Natural killer cell (primary cell): ENCODE measurements at regions not wholly inside any gene's neighbourhood (a gene's known extent, or its start where the extent isn't known, plus 50 kb on each side); places are given as distances from the start of the nearest gene placed in this dataset.

ENCODE experiments used
- ATAC-seq, 3 donors: fragments of 150-1000 bp in 2 of 3; fragments of 200-7000 bp in 1 of 3; cut with Tn5 transposase; 1 replicate in 1 of 3; 2 replicates in 2 of 3; pipeline ENCODE4 v1.10.0; 2021; ENCODE audit warnings: mild to moderate bottlenecking in 2 of 3, moderate library complexity in 2 of 3
- DNase-seq, 2 donors: peaks; one replicate each; pipeline versions ENCODE4 v3.0.0 to v3.0.0-alpha.2; 2013 to 2021; ENCODE audit warnings: mixed read lengths in 1 of 2
- H3K27ac ChIP-seq: one replicate; pipeline ENCODE4 v1.5.1; 2013; ENCODE audit warnings: mild to moderate bottlenecking, low read length
- H3K27me3 ChIP-seq: one replicate; pipeline ENCODE4 v1.6.1; 2013; ENCODE audit warnings: low read length; ENCODE audit not compliant: control insufficient read depth, insufficient read depth
- H3K36me3 ChIP-seq: one replicate; pipeline ENCODE4 v1.6.1; 2013; ENCODE audit warnings: low read length; ENCODE audit not compliant: control insufficient read depth, insufficient read depth
- H3K4me1 ChIP-seq: one replicate; pipeline ENCODE4 v1.6.1; 2013; ENCODE audit warnings: low read length; ENCODE audit not compliant: control insufficient read depth, insufficient read depth
- H3K4me3 ChIP-seq: one replicate; pipeline ENCODE4 v1.5.1; 2013; ENCODE audit warnings: low read length
- H3K9me3 ChIP-seq: one replicate; pipeline ENCODE4 v1.6.1; 2013; ENCODE audit warnings: low read length; ENCODE audit not compliant: control insufficient read depth, insufficient read depth
- H3K27ac Mint-ChIP-seq, 2 donors: one replicate each; pipeline ENCODE4 v1.8.0; 2022; ENCODE audit warnings: mild to moderate bottlenecking in 2 of 2, mixed read lengths in 2 of 2, moderate library complexity in 1 of 2
- H3K27me3 Mint-ChIP-seq, 2 donors: one replicate each; pipeline ENCODE4 v1.8.0; 2022; ENCODE audit warnings: low read depth in 2 of 2, mixed read lengths in 2 of 2
- H3K36me3 Mint-ChIP-seq: one replicate; pipeline ENCODE4 v1.8.0; 2022; ENCODE audit warnings: mixed read lengths
- H3K4me1 Mint-ChIP-seq, 2 donors: one replicate each; pipeline ENCODE4 v1.8.0; 2022; ENCODE audit warnings: mixed read lengths in 2 of 2
- H3K4me3 Mint-ChIP-seq: one replicate; pipeline ENCODE4 v1.8.0; 2022; ENCODE audit warnings: mild to moderate bottlenecking, moderate library complexity, mixed read lengths
- H3K9me3 Mint-ChIP-seq, 2 donors: one replicate each; pipeline ENCODE4 v1.8.0; 2022; ENCODE audit warnings: mixed read lengths in 2 of 2
- WGBS: methylation state at CpG from one replicate; pipeline ENCODE4 v1.1.7; 2013; ENCODE audit warnings: missing lambda C conversion rate; ENCODE audit not compliant: insufficient coverage; 5-methylcytosine and 5-hydroxymethylcytosine counted together
- intact Hi-C: fragments of 100-400 bp; cut with micrococcal nuclease; formaldehyde crosslinking; loops from one replicate; pipeline ENCODE4 v1.14.2; 2022
- TF ChIP-seq, protein P1 (sequence below): fragments of 200-600 bp; IDR thresholded peaks from one replicate; pipeline ENCODE4 v1.8.0; 2022; ENCODE audit warnings: antibody characterized with exemption

DNA sequence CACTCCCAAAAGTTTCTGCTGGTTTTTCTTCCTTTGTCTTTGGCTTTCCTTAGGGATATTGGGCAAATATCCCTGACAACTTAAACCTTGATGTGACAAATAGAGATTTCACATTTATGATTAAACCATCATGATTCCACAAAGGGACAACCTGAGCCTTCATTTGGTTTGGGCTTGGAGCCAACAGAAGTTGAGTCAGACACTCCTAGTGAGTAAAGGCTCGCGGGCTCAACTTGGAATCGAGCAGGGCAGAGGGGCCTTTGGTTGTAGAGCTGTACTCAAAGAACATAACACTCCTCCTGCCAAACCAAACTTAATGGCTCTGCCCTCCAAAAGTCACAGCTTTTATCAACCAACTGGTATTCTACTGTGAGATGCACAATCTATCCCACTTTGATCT lies 290.2 kb upstream of the MAP3K1 start:
- 90% methylated on average over 3 of the region's 3 CpGs for WGBS
- Histone ChIP-seq H3K4me3 (no peak overlapping the region), H3K27ac (no peak overlapping the region), H3K36me3 (no peaks in the 10 kb centered on the region), H3K4me1 (no peaks in the 10 kb centered on the region), H3K27me3 (no peaks in the 10 kb centered on the region), H3K9me3 (no peaks in the 10 kb centered on the region)
- Mint-ChIP-seq H3K4me3 (no peak overlapping the region), H3K27ac (no peak overlapping the region), H3K4me1 (no peaks in the 10 kb centered on the region), H3K9me3 (no peaks in the 10 kb centered on the region), H3K36me3 (no peaks in the 10 kb centered on the region), H3K27me3 (no peaks in the 10 kb centered on the region)
- DNase-seq (no peak), ATAC-seq (no peak)
- intact Hi-C loops: no loop called here
- TF ChIP-seq, protein P1, sequence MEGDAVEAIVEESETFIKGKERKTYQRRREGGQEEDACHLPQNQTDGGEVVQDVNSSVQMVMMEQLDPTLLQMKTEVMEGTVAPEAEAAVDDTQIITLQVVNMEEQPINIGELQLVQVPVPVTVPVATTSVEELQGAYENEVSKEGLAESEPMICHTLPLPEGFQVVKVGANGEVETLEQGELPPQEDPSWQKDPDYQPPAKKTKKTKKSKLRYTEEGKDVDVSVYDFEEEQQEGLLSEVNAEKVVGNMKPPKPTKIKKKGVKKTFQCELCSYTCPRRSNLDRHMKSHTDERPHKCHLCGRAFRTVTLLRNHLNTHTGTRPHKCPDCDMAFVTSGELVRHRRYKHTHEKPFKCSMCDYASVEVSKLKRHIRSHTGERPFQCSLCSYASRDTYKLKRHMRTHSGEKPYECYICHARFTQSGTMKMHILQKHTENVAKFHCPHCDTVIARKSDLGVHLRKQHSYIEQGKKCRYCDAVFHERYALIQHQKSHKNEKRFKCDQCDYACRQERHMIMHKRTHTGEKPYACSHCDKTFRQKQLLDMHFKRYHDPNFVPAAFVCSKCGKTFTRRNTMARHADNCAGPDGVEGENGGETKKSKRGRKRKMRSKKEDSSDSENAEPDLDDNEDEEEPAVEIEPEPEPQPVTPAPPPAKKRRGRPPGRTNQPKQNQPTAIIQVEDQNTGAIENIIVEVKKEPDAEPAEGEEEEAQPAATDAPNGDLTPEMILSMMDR: no peak

DNA sequence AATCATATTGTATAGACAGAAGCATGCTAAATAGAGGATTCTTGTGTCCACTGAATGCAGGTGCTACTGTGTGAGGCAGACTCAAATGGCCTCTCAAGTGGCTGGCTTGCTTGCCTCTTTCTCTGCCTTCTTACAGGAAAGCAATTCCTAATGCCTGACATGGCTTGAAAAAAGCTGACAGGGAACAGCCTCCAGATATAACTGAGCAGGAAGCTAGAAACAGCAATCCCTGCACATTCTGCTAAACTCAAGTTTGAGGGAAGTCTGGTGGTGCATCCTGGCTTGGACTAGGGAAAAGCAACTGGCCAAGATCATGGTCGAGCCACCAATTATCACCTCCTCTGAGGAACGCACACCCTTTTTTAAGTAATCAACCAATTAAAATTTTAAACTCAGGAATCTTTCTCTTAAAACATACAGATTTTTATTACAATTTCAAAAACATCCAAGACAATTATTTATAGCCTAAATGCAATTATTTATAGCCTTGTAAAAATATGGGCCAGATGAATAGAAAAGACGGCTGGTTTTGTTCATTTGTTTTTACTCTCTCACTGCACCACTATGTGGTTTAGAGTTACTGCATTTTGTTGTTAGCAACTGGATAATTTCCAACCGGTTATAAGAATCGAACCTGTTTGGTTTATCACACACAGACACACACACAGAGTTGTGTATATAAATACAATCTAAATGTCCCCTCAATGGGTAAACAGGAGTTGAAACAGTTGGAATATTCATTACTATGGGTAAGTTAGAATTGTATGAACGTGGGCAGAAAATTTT lies 290.9 kb upstream of the ANKRD55 start:
- H3K9me3 ChIP-seq: no peaks in the 10 kb centered on the region
- 75% methylated on average over 2 of the region's 6 CpGs for WGBS
- no peaks in the 10 kb centered on the region for H3K27me3 ChIP-seq
- H3K4me3 ChIP-seq: no peak overlapping the region
- Mint-ChIP-seq H3K9me3 (no peaks in the 10 kb centered on the region), H3K36me3 (no peaks in the 10 kb centered on the region), H3K4me3 (no peak overlapping the region), H3K4me1 (no peaks in the 10 kb centered on the region), H3K27ac (no peak overlapping the region), H3K27me3 (no peaks in the 10 kb centered on the region)
- H3K4me1 ChIP-seq: no peaks in the 10 kb centered on the region
- DNase-seq (no peak), ATAC-seq (no peak)
- intact Hi-C loops: no loop called here
- TF ChIP-seq, protein P1: no peak
- H3K36me3 ChIP-seq: no peaks in the 10 kb centered on the region
- H3K27ac ChIP-seq: no peak overlapping the region

DNA sequence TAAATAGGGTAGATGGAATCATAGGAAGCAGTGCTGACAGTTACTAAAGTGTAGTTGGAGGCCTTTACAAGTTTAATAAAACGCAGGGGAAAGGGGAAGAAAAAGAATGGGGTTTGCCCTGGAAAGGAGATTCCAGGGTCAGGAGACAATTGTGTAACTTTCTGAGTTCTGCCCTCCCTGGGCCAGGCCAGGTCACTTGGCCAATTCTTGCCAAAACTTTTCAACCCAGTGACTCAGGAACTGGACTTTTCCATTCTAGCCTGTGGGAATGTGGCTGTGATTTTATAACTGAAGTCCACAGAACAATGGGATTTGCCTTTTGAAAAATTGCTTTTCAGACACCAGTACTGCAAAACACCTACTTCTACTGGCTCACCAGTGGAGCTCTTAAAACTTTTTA lies 289.8 kb upstream of the ANKRD55 start:
- Histone ChIP-seq H3K9me3 (no peaks in the 10 kb centered on the region), H3K27ac (no peak overlapping the region), H3K36me3 (no peaks in the 10 kb centered on the region), H3K27me3 (no peaks in the 10 kb centered on the region), H3K4me3 (no peak overlapping the region), H3K4me1 (no peaks in the 10 kb centered on the region)
- Mint-ChIP-seq H3K27me3 (no peaks in the 10 kb centered on the region), H3K9me3 (no peaks in the 10 kb centered on the region), H3K4me1 (no peaks in the 10 kb centered on the region), H3K4me3 (no peak overlapping the region), H3K27ac (no peak overlapping the region), H3K36me3 (no peaks in the 10 kb centered on the region)
- intact Hi-C loops: no loop called here
- WGBS: 83% methylated on average over 1 of the region's 1 CpG
- DNase-seq (no peak), ATAC-seq (no peak)
- TF ChIP-seq, protein P1: no peak

DNA sequence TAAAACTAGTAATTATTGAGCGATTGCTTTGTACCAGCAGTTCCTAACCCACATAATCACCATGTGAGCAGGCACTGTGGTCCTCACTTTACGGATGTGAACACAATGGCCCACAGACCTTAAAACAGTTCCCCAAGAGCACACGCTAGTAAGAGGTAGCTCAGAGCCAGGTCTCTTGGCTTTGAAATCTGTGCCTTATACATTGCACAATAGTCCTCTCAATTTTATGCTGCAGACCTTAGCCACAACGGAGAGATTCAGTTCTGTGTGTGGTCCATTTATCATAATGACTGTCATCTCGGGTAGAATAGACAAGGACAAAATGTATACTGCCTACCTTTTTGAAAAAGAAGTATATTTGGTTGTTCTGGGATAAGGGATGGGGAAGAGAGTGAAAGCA lies 289.0 kb upstream of the ANKRD55 start:
- intact Hi-C loops: no loop called here
- no peak overlapping the region for H3K27ac Mint-ChIP-seq
- H3K9me3 ChIP-seq: no peaks in the 10 kb centered on the region
- no peaks in the 10 kb centered on the region for H3K36me3 Mint-ChIP-seq
- 81% methylated on average over 5 of the region's 5 CpGs for WGBS
- peaks cover 2% of the 10 kb centered on the region for H3K4me1 ChIP-seq
- no peak overlapping the region for H3K4me3 ChIP-seq
- no peaks in the 10 kb centered on the region for H3K27me3 ChIP-seq
- no peaks in the 10 kb centered on the region for H3K4me1 Mint-ChIP-seq
- no peak for ATAC-seq
- no peaks in the 10 kb centered on the region for H3K9me3 Mint-ChIP-seq
- no peak for DNase-seq
- H3K36me3 ChIP-seq: no peaks in the 10 kb centered on the region
- no peak overlapping the region for H3K27ac ChIP-seq
- H3K27me3 Mint-ChIP-seq: no peaks in the 10 kb centered on the region
- TF ChIP-seq, protein P1: no peak
- H3K4me3 Mint-ChIP-seq: no peak overlapping the region
